Natural killer cell (primary cell): ENCODE measurements at regions not wholly inside any gene's neighbourhood (a gene's known extent, or its start where the extent isn't known, plus 50 kb on each side); places are given as distances from the start of the nearest gene placed in this dataset.

ENCODE experiments used
- ATAC-seq, 3 donors: fragments of 150-1000 bp in 2 of 3; fragments of 200-7000 bp in 1 of 3; cut with Tn5 transposase; 1 replicate in 1 of 3; 2 replicates in 2 of 3; pipeline ENCODE4 v1.10.0; 2021; ENCODE audit warnings: mild to moderate bottlenecking in 2 of 3, moderate library complexity in 2 of 3
- DNase-seq, 2 donors: peaks; one replicate each; pipeline versions ENCODE4 v3.0.0 to v3.0.0-alpha.2; 2013 to 2021; ENCODE audit warnings: mixed read lengths in 1 of 2
- H3K27ac ChIP-seq: one replicate; pipeline ENCODE4 v1.5.1; 2013; ENCODE audit warnings: mild to moderate bottlenecking, low read length
- H3K27me3 ChIP-seq: one replicate; pipeline ENCODE4 v1.6.1; 2013; ENCODE audit warnings: low read length; ENCODE audit not compliant: control insufficient read depth, insufficient read depth
- H3K36me3 ChIP-seq: one replicate; pipeline ENCODE4 v1.6.1; 2013; ENCODE audit warnings: low read length; ENCODE audit not compliant: control insufficient read depth, insufficient read depth
- H3K4me1 ChIP-seq: one replicate; pipeline ENCODE4 v1.6.1; 2013; ENCODE audit warnings: low read length; ENCODE audit not compliant: control insufficient read depth, insufficient read depth
- H3K4me3 ChIP-seq: one replicate; pipeline ENCODE4 v1.5.1; 2013; ENCODE audit warnings: low read length
- H3K9me3 ChIP-seq: one replicate; pipeline ENCODE4 v1.6.1; 2013; ENCODE audit warnings: low read length; ENCODE audit not compliant: control insufficient read depth, insufficient read depth
- H3K27ac Mint-ChIP-seq, 2 donors: one replicate each; pipeline ENCODE4 v1.8.0; 2022; ENCODE audit warnings: mild to moderate bottlenecking in 2 of 2, mixed read lengths in 2 of 2, moderate library complexity in 1 of 2
- H3K27me3 Mint-ChIP-seq, 2 donors: one replicate each; pipeline ENCODE4 v1.8.0; 2022; ENCODE audit warnings: low read depth in 2 of 2, mixed read lengths in 2 of 2
- H3K36me3 Mint-ChIP-seq: one replicate; pipeline ENCODE4 v1.8.0; 2022; ENCODE audit warnings: mixed read lengths
- H3K4me1 Mint-ChIP-seq, 2 donors: one replicate each; pipeline ENCODE4 v1.8.0; 2022; ENCODE audit warnings: mixed read lengths in 2 of 2
- H3K4me3 Mint-ChIP-seq: one replicate; pipeline ENCODE4 v1.8.0; 2022; ENCODE audit warnings: mild to moderate bottlenecking, moderate library complexity, mixed read lengths
- H3K9me3 Mint-ChIP-seq, 2 donors: one replicate each; pipeline ENCODE4 v1.8.0; 2022; ENCODE audit warnings: mixed read lengths in 2 of 2
- WGBS: methylation state at CpG from one replicate; pipeline ENCODE4 v1.1.7; 2013; ENCODE audit warnings: missing lambda C conversion rate; ENCODE audit not compliant: insufficient coverage; 5-methylcytosine and 5-hydroxymethylcytosine counted together
- intact Hi-C: fragments of 100-400 bp; cut with micrococcal nuclease; formaldehyde crosslinking; loops from one replicate; pipeline ENCODE4 v1.14.2; 2022
- TF ChIP-seq, protein P1 (sequence below): fragments of 200-600 bp; IDR thresholded peaks from one replicate; pipeline ENCODE4 v1.8.0; 2022; ENCODE audit warnings: antibody characterized with exemption

DNA sequence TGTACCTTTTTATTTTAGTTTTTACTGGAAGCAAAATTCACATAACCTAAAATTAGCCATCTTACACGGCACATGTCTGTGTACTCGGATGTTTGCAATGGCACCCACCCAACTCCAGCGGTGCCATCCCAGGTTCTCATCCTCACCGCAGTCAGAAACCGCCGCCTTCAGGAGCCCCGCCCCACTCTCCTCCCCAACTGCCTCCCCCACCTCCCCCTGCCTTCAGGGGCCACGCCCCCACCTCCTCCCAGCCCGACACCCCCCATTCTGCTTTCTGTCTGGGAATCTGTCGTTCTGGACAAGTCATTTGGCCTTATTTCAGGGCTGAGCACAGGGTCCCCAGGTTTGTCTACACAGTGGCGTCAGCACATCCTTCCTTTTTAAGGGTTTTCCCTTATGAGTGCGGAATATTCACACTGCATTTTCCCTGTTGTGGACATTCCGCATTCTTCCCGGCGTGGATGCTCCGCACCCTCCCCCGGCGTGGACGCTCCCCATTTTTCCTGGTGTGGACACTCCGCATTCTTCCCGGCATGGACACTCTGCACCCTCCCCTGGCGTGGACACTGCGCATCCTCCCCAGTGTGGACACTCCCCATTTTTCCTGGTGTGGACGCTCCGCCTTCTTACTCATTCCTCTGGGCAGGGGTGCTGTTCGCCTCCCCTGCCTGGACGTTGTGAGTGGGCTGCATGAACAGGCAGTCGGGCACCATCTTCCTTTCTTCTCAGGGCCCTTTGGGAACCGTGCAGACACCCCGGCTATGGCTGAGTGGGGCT is 135.4 kb upstream of the NKX1-1 start:
- no peak for ATAC-seq
- DNase-seq, result no peak
- Histone ChIP-seq H3K4me3 (no peak overlapping the region), H3K9me3 (no peaks in the 10 kb centered on the region), H3K4me1 (no peaks in the 10 kb centered on the region), H3K36me3 (no peaks in the 10 kb centered on the region), H3K27me3 (no peaks in the 10 kb centered on the region), H3K27ac (no peak overlapping the region)
- no peaks in the 10 kb centered on the region for H3K4me1 Mint-ChIP-seq
- WGBS, result 88% methylated on average over 30 of the region's 30 CpGs
- H3K36me3 Mint-ChIP-seq, result no peaks in the 10 kb centered on the region
- no peak overlapping the region for H3K4me3 Mint-ChIP-seq
- H3K27me3 Mint-ChIP-seq, result no peaks in the 10 kb centered on the region
- no peaks in the 10 kb centered on the region for H3K9me3 Mint-ChIP-seq
- TF ChIP-seq, protein P1, sequence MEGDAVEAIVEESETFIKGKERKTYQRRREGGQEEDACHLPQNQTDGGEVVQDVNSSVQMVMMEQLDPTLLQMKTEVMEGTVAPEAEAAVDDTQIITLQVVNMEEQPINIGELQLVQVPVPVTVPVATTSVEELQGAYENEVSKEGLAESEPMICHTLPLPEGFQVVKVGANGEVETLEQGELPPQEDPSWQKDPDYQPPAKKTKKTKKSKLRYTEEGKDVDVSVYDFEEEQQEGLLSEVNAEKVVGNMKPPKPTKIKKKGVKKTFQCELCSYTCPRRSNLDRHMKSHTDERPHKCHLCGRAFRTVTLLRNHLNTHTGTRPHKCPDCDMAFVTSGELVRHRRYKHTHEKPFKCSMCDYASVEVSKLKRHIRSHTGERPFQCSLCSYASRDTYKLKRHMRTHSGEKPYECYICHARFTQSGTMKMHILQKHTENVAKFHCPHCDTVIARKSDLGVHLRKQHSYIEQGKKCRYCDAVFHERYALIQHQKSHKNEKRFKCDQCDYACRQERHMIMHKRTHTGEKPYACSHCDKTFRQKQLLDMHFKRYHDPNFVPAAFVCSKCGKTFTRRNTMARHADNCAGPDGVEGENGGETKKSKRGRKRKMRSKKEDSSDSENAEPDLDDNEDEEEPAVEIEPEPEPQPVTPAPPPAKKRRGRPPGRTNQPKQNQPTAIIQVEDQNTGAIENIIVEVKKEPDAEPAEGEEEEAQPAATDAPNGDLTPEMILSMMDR, result no peak
- intact Hi-C loops, result no loop called here
- H3K27ac Mint-ChIP-seq, result no peak overlapping the region

DNA sequence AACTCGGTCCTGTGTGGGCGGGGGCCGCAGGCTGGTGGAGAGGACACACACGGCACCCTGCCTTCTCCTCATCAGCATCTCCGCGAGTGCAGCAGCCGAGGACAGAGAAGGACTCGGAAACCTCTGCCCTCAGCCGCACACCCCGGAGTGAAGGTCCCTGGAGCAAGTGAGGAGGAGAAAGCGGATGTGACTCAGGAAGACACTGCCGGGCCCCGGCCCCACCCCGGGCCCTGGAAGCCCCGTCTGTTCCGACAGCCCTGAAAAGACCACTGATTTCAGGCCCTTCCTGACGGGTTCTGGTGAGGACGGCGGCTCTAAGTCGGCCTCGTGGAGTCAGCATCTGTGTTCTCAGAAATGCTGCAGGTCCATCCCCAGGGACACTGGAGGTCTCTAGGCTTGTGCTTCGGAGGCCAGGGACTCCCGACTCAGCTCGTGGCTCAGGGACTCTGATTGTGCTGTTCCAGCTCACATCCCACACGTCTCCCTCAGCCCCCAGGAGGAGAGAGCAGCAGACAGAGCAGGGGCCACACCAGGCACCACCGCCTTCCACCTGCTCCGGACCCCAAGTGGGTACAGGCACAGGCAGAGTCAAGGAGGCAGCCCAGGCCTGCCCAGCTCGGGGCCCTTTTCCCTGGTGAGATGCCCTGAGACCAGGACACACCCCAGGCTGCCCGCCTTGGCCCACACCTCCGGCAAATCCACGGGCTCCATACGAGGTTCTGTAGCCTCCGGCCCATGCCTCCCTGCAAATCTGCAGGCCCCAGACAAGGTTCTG is 134.5 kb upstream of the NKX1-1 start:
- Histone ChIP-seq H3K27me3 (no peaks in the 10 kb centered on the region), H3K9me3 (no peaks in the 10 kb centered on the region), H3K27ac (no peak overlapping the region), H3K4me3 (no peak overlapping the region), H3K4me1 (no peaks in the 10 kb centered on the region), H3K36me3 (no peaks in the 10 kb centered on the region)
- no peaks in the 10 kb centered on the region for H3K4me1 Mint-ChIP-seq
- H3K9me3 Mint-ChIP-seq, result no peaks in the 10 kb centered on the region
- ATAC-seq (no peak), DNase-seq (no peak)
- intact Hi-C loops, result no loop called here
- no peak overlapping the region for H3K4me3 Mint-ChIP-seq
- 83% methylated on average over 33 of the region's 33 CpGs for WGBS
- no peaks in the 10 kb centered on the region for H3K36me3 Mint-ChIP-seq
- TF ChIP-seq, protein P1, result no peak
- H3K27me3 Mint-ChIP-seq, result no peaks in the 10 kb centered on the region
- no peak overlapping the region for H3K27ac Mint-ChIP-seq

DNA sequence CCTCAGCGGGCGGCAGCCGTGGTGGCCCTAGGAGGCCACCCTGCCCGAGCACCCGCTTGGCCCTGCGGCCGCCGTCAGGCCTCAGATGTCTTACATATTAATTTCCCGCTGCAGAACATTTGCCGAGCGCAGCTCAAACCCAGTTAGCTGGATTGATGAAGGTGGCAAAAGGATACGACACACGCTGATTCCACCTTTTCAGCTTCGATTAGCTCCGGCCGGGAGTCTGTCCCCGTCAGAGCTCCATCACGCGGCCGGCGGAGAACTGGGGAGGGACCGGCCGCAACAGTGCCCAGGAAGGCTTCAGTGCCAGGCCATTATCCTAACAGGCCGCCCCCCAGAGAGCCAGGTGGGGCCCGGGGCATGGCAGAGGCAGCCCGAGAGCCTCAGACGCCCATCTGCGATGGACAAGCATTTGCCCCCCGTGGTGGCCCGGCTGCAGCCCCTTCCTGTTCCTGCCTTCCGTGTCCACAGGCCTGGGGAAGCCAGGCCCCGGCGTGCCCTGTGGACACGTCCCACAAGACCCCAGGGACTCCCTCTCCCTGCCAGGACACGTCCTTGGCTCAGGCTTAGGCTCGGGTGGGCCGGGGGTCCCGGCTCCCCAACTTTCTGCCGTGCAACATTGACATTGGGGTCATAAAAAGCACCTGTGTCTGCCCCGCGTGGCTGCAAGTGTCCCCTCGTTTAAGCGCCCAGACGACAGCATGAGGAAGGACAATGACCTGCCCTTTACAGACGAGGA is 133.8 kb upstream of the NKX1-1 start:
- Histone ChIP-seq H3K9me3 (no peaks in the 10 kb centered on the region), H3K27me3 (no peaks in the 10 kb centered on the region), H3K27ac (no peak overlapping the region), H3K4me1 (no peaks in the 10 kb centered on the region), H3K4me3 (no peak overlapping the region), H3K36me3 (no peaks in the 10 kb centered on the region)
- Mint-ChIP-seq H3K4me3 (no peak overlapping the region), H3K27ac (no peak overlapping the region), H3K27me3 (no peaks in the 10 kb centered on the region), H3K4me1 (no peaks in the 10 kb centered on the region), H3K9me3 (no peaks in the 10 kb centered on the region), H3K36me3 (no peaks in the 10 kb centered on the region)
- 92% methylated on average over 45 of the region's 45 CpGs for WGBS
- TF ChIP-seq, protein P1, result no peak
- DNase-seq (no peak), ATAC-seq (no peak)
- intact Hi-C loops, result no loop called here
